ENCODE measurements at regions not wholly inside any gene's neighbourhood (a gene's known extent, or its start where the extent isn't known, plus 50 kb on each side); places are given as distances from the start of the nearest gene placed in this dataset.

DNA sequence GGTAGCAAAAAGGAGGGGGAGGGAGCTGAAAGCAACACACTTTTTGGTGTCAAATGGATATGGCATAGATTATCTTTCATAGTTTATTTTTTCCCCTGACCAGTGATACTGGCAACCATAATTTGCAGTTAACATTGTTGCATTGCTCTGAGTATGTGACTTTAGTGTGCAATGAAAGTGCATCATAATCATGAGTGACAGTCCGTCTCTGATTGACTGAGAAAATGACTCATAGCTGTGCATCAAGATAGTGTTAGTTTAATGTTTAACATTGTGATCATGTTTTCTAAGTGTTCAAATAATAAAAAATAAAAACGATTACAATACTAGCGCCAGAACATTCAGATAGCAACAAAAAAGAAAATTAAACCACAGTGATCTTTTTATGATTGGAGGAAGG lies 952.4 kb upstream of the TENM4 start:
- Histone ChIP-seq H3K27me3 (ENCODE audit: control insufficient read depth, insufficient read depth, low read length) (no peaks in the 10 kb centered on the region), H3K4me3 (ENCODE audit: low read length) (no peak overlapping the region), H3K9ac (ENCODE audit: low read length) (no peak overlapping the region), H3K9me3 (ENCODE audit: control insufficient read depth, low read length) (no peaks in the 10 kb centered on the region), H3K4me1 (ENCODE audit: control insufficient read depth, insufficient read depth, low read length) (no peaks in the 10 kb centered on the region), H3K36me3 (ENCODE audit: control insufficient read depth, insufficient read depth, low read length) (no peaks in the 10 kb centered on the region)

- Histone ChIP-seq H3K27me3 (ENCODE audit: control insufficient read depth, insufficient read depth, low read length) (no peaks in the 10 kb centered on the region), H3K9me3 (ENCODE audit: control insufficient read depth, low read length) (no peaks in the 10 kb centered on the region), H3K4me1 (ENCODE audit: control insufficient read depth, insufficient read depth, low read length) (no peaks in the 10 kb centered on the region), H3K4me3 (ENCODE audit: low read length) (no peak overlapping the region), H3K9ac (ENCODE audit: low read length) (no peak overlapping the region), H3K36me3 (ENCODE audit: control insufficient read depth, insufficient read depth, low read length) (no peaks in the 10 kb centered on the region)
Measured at GRCh38 chr11:80390505-80390904, 949.7 kb upstream of the TENM4 start.

DNA sequence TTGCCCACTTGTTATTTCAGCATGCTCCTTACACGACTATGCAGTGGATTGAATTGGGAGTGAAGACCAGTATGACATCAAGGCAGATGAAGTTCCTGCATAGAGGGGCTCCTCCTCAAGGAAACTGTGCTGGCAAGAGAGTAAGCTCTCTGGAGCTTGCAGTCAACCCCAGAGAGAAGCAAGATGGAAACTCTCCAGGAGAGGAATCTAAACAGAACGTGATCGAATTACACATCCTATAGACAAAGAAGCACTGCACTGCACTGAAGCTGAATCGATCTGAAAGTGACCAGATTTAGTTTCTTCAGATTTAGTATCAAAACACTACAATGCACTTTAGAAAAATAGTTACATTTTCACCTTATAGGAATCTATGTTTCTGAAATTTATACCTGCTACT lies 947.7 kb upstream of the TENM4 start:
- no peak overlapping the region for H3K9ac ChIP-seq (ENCODE audit: low read length)
- no peaks in the 10 kb centered on the region for H3K36me3 ChIP-seq (ENCODE audit: control insufficient read depth, insufficient read depth, low read length)
- no peaks in the 10 kb centered on the region for H3K9me3 ChIP-seq (ENCODE audit: control insufficient read depth, low read length)
- H3K27me3 ChIP-seq (ENCODE audit: control insufficient read depth, insufficient read depth, low read length) = no peaks in the 10 kb centered on the region
- H3K4me1 ChIP-seq (ENCODE audit: control insufficient read depth, insufficient read depth, low read length) = no peaks in the 10 kb centered on the region
- H3K4me3 ChIP-seq (ENCODE audit: low read length) = no peak overlapping the region

GRCh38 chr11:80388130-80388529 lies 947.3 kb upstream of the TENM4 start:
- Histone ChIP-seq H3K4me3 (ENCODE audit: low read length) (no peak overlapping the region), H3K9ac (ENCODE audit: low read length) (no peak overlapping the region), H3K27me3 (ENCODE audit: control insufficient read depth, insufficient read depth, low read length) (no peaks in the 10 kb centered on the region), H3K4me1 (ENCODE audit: control insufficient read depth, insufficient read depth, low read length) (no peaks in the 10 kb centered on the region), H3K36me3 (ENCODE audit: control insufficient read depth, insufficient read depth, low read length) (no peaks in the 10 kb centered on the region), H3K9me3 (ENCODE audit: control insufficient read depth, low read length) (no peaks in the 10 kb centered on the region)

GRCh38 chr11:80383655-80384054 lies 942.8 kb upstream of the TENM4 start:
- Histone ChIP-seq H3K4me3 (ENCODE audit: low read length) (no peak overlapping the region), H3K9ac (ENCODE audit: low read length) (no peak overlapping the region), H3K27me3 (ENCODE audit: control insufficient read depth, insufficient read depth, low read length) (no peaks in the 10 kb centered on the region), H3K36me3 (ENCODE audit: control insufficient read depth, insufficient read depth, low read length) (no peaks in the 10 kb centered on the region), H3K4me1 (ENCODE audit: control insufficient read depth, insufficient read depth, low read length) (peaks cover 7% of the 10 kb centered on the region), H3K9me3 (ENCODE audit: control insufficient read depth, low read length) (no peaks in the 10 kb centered on the region)

GRCh38 chr11:80379620-80380278 lies 938.9 kb upstream of the TENM4 start:
- Histone ChIP-seq H3K9ac (ENCODE audit: low read length) (no peak overlapping the region), H3K9me3 (ENCODE audit: control insufficient read depth, low read length) (no peaks in the 10 kb centered on the region), H3K4me3 (ENCODE audit: low read length) (no peak overlapping the region), H3K36me3 (ENCODE audit: control insufficient read depth, insufficient read depth, low read length) (no peaks in the 10 kb centered on the region), H3K4me1 (ENCODE audit: control insufficient read depth, insufficient read depth, low read length) (peaks cover 7% of the 10 kb centered on the region), H3K27me3 (ENCODE audit: control insufficient read depth, insufficient read depth, low read length) (no peaks in the 10 kb centered on the region)

DNA sequence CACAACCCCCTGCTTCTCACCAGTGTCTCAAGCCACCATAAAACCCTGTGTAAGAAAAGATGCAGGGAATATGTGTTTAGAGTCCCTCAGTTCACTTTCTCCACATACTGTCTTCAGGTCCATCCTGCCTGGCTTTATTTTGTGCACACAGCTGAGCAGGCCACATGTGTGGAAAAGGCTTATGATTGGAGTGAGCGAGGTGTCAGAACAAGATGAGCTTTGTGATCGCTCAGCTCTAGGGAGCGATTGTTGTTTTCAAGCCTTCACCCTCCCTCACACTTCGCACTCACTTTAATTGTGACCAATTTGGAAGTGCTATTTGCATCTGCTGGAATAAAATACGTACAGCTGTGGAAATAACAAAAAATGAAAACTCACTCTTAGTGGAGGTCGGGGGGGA lies 931.1 kb upstream of the TENM4 start:
- Histone ChIP-seq H3K36me3 (ENCODE audit: control insufficient read depth, insufficient read depth, low read length) (no peaks in the 10 kb centered on the region), H3K4me3 (ENCODE audit: low read length) (no peak overlapping the region), H3K9ac (ENCODE audit: low read length) (no peak overlapping the region), H3K9me3 (ENCODE audit: control insufficient read depth, low read length) (no peaks in the 10 kb centered on the region), H3K27me3 (ENCODE audit: control insufficient read depth, insufficient read depth, low read length) (no peaks in the 10 kb centered on the region), H3K4me1 (ENCODE audit: control insufficient read depth, insufficient read depth, low read length) (peaks cover 17% of the 10 kb centered on the region)

- no peaks in the 10 kb centered on the region for H3K27me3 ChIP-seq (ENCODE audit: control insufficient read depth, insufficient read depth, low read length)
- no peaks in the 10 kb centered on the region for H3K9me3 ChIP-seq (ENCODE audit: control insufficient read depth, low read length)
- no peak overlapping the region for H3K9ac ChIP-seq (ENCODE audit: low read length)
- no peak overlapping the region for H3K4me3 ChIP-seq (ENCODE audit: low read length)
- H3K4me1 ChIP-seq (ENCODE audit: control insufficient read depth, insufficient read depth, low read length) = peaks cover 31% of the 10 kb centered on the region
- H3K36me3 ChIP-seq (ENCODE audit: control insufficient read depth, insufficient read depth, low read length) = no peaks in the 10 kb centered on the region
Measured at GRCh38 chr11:80365980-80366379, 925.1 kb upstream of the TENM4 start.

DNA sequence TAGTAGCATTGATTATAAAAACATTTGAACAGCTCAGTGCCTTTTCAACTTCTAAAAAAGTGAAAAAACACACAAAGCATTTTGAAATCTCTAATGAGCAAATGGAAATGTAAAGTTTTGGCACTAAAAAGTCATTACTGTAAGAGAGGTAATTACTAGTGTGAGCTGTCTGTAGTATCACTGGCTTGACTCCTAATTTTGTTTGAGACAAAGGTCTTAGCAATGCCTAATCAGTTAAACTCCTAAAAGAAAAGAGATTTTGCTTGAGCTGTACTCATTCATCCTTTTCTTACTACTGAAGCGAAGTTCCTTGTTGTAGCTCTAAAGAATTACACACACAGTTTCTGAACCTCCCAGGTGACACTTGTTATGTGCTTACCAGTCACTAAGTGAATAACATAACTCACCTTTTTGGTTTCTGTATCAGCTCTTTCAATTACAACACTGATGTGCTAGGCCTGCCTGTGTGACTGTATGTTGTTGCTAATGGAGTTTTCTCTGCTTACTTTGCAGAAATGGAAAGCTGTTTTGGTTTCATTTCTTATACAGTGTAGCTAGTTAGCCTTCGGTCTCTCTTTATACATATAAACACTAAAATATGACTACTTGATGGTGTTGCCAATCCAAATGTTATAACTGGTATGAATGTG lies 924.4 kb upstream of the TENM4 start:
- no peak overlapping the region for H3K9ac ChIP-seq (ENCODE audit: low read length)
- H3K9me3 ChIP-seq (ENCODE audit: control insufficient read depth, low read length) = no peaks in the 10 kb centered on the region
- peaks cover 31% of the 10 kb centered on the region for H3K4me1 ChIP-seq (ENCODE audit: control insufficient read depth, insufficient read depth, low read length)
- no peak overlapping the region for H3K4me3 ChIP-seq (ENCODE audit: low read length)
- H3K36me3 ChIP-seq (ENCODE audit: control insufficient read depth, insufficient read depth, low read length) = no peaks in the 10 kb centered on the region
- H3K27me3 ChIP-seq (ENCODE audit: control insufficient read depth, insufficient read depth, low read length) = no peaks in the 10 kb centered on the region

- Histone ChIP-seq H3K9me3 (ENCODE audit: control insufficient read depth, low read length) (no peaks in the 10 kb centered on the region), H3K9ac (ENCODE audit: low read length) (no peak overlapping the region), H3K36me3 (ENCODE audit: control insufficient read depth, insufficient read depth, low read length) (no peaks in the 10 kb centered on the region), H3K4me3 (ENCODE audit: low read length) (no peak overlapping the region), H3K4me1 (ENCODE audit: control insufficient read depth, insufficient read depth, low read length) (peaks cover 22% of the 10 kb centered on the region), H3K27me3 (ENCODE audit: control insufficient read depth, insufficient read depth, low read length) (no peaks in the 10 kb centered on the region)
Measured at GRCh38 chr11:80362563-80363340, 921.9 kb upstream of the TENM4 start.

DNA sequence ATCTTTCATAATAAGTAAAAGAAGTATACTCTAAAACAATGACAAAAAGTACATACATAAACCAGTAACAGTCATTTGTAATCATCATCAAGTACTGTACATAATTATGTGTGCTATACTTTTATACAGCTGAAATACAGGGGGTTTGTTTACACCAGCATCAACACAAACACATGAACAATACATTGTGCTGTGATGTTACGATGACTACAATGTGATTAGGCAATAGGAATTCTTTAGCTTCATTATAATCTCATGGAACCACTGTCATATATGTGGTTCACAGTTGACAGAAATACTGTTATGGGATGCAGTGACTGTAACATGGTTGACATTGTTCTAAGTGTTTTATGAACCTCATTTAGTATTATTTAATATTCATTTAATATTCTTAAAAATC lies 914.4 kb upstream of the TENM4 start:
- no peaks in the 10 kb centered on the region for H3K36me3 ChIP-seq (ENCODE audit: control insufficient read depth, insufficient read depth, low read length)
- H3K4me1 ChIP-seq (ENCODE audit: control insufficient read depth, insufficient read depth, low read length) = peaks cover 1% of the 10 kb centered on the region

DNA sequence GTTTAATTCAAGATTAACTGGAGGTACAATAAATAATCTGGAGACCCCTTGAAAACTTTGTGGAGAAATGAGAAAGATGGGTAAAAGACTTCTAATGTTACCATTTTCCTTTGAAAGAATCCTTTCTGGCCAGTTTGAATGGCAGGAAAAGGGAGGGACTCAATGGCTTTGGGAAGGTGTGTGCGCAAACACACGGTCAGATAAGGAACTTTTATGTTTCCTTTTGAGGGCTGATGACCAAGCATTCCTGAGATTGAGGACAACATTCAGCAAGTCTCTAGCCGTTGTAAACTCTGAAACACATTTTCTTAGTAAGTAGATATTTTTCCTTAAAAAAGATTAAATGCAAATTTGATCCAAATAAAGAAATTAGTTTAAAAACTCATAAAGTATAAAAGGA lies 909.7 kb upstream of the TENM4 start:
- Histone ChIP-seq H3K36me3 (ENCODE audit: control insufficient read depth, insufficient read depth, low read length) (no peaks in the 10 kb centered on the region), H3K9me3 (ENCODE audit: control insufficient read depth, low read length) (no peaks in the 10 kb centered on the region), H3K9ac (ENCODE audit: low read length) (no peak overlapping the region), H3K27me3 (ENCODE audit: control insufficient read depth, insufficient read depth, low read length) (no peaks in the 10 kb centered on the region), H3K4me3 (ENCODE audit: low read length) (no peak overlapping the region), H3K4me1 (ENCODE audit: control insufficient read depth, insufficient read depth, low read length) (peaks cover 13% of the 10 kb centered on the region)

More for the DNA sequence above, 914.4 kb upstream of the TENM4 start:
- Histone ChIP-seq H3K9me3 (ENCODE audit: control insufficient read depth, low read length) (no peaks in the 10 kb centered on the region), H3K27me3 (ENCODE audit: control insufficient read depth, insufficient read depth, low read length) (no peaks in the 10 kb centered on the region), H3K9ac (ENCODE audit: low read length) (no peak overlapping the region), H3K4me3 (ENCODE audit: low read length) (no peak overlapping the region)
